Immature natural killer cell (primary cell): ENCODE measurements at regions not wholly inside any gene's neighbourhood (a gene's known extent, or its start where the extent isn't known, plus 50 kb on each side); places are given as distances from the start of the nearest gene placed in this dataset.
"Not testable (repeated sequence)": the region's sequence is repeated elsewhere in the genome, so short reads cannot be mapped to it uniquely, and the experiment has no call there.

Experiments used
- DNase-seq, 3 donors: peaks; one replicate each; pipeline ENCODE4 v3.0.0; 2022; ENCODE audit warnings: mixed read lengths in 1 of 3
- H3K27ac Mint-ChIP-seq, 6 donors: one replicate each; pipeline ENCODE4 v1.8.0; 2020; ENCODE audit warnings: mixed read lengths in 6 of 6, mild to moderate bottlenecking in 5 of 6, inconsistent platforms in 4 of 6, moderate library complexity in 3 of 6
- H3K27me3 Mint-ChIP-seq, 3 donors: one replicate each; pipeline ENCODE4 v1.8.0; 2020 to 2021; ENCODE audit warnings: low read depth in 3 of 3, mild to moderate bottlenecking in 3 of 3, mixed read lengths in 3 of 3, moderate library complexity in 3 of 3, inconsistent platforms in 1 of 3
- H3K36me3 Mint-ChIP-seq, 3 donors: one replicate each; pipeline ENCODE4 v1.8.0; 2020; ENCODE audit warnings: mixed read lengths in 3 of 3, inconsistent platforms in 2 of 3, mild to moderate bottlenecking in 2 of 3
- H3K4me1 Mint-ChIP-seq, 2 donors: one replicate each; pipeline ENCODE4 v1.8.0; 2020; ENCODE audit warnings: inconsistent platforms in 2 of 2, mild to moderate bottlenecking in 2 of 2, mixed read lengths in 2 of 2, moderate library complexity in 1 of 2
- H3K4me3 Mint-ChIP-seq, 5 donors: one replicate each; pipeline ENCODE4 v1.8.0; 2020; ENCODE audit warnings: mild to moderate bottlenecking in 5 of 5, mixed read lengths in 5 of 5, inconsistent platforms in 3 of 5, moderate library complexity in 3 of 5
- H3K9me3 Mint-ChIP-seq, 6 donors: one replicate each; pipeline ENCODE4 v1.8.0; 2020; ENCODE audit warnings: mild to moderate bottlenecking in 6 of 6, mixed read lengths in 6 of 6, inconsistent platforms in 4 of 6, moderate library complexity in 3 of 6

DNA sequence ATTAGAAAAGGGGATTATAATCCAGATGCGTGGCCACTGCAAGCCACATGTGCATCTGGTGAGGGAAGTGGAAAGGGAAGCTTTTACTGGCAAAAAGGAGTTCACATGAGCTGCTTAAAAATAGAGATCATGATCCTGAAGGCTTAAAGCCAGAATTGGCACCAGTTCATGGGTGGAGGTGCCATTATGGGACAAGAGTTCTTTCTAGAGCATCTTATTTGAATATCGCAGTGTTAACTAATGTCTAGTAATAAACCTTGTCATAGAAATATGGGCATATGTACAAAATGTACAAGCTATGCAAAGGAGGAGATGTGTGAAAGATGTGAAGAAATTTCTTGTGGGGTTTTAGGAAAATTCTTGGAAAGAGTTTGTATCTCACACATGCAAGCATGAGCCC, 178.4 kb upstream of the CBLB start:
- Mint-ChIP-seq H3K4me3 (no peak overlapping the region), H3K9me3 (peaks cover 0 to 2% (median 0%) of the 10 kb centered on the region in 6 donors), H3K36me3 (peaks cover 0 to 5% (median 0%) of the 10 kb centered on the region in 3 donors), H3K27me3 (no peaks in the 10 kb centered on the region), H3K4me1 (no peaks in the 10 kb centered on the region), H3K27ac (no peak overlapping the region)
- DNase-seq = no peak

DNA sequence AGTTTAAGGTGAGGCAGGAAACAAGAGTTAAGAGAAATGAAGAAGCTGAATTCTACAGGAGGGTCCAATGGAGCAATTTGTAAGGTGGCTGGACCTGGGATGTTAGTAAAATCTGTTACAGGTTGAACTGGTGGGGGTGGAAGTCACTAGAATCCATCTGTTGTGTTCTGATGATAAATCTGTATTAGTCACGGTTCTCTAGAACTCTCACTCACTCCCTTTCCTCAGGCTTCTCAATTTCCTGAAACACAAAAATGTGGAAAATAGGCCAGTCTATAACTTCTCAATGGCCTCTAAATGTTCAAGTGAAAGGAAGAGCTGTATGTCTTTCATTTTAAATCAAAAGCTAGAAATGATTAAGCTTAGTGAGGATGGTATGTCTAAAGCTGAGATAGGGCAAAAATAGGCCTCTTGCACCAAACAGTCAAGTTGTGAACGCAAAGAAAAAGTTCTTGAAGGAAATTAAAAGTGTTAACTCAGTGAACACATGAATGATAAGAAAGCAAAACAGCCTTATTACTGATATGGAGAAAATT, 180.2 kb upstream of the CBLB start:
- H3K36me3 Mint-ChIP-seq = peaks cover 0 to 5% (median 0%) of the 10 kb centered on the region in 3 donors
- peak overlapping the region in 1 of 6 donors; percentile 19 for H3K27ac Mint-ChIP-seq
- no peak for DNase-seq
- peaks cover 0 to 2% (median 0%) of the 10 kb centered on the region in 6 donors for H3K9me3 Mint-ChIP-seq
- H3K4me1 Mint-ChIP-seq = no peaks in the 10 kb centered on the region
- no peak overlapping the region for H3K4me3 Mint-ChIP-seq
- H3K27me3 Mint-ChIP-seq = no peaks in the 10 kb centered on the region

DNA sequence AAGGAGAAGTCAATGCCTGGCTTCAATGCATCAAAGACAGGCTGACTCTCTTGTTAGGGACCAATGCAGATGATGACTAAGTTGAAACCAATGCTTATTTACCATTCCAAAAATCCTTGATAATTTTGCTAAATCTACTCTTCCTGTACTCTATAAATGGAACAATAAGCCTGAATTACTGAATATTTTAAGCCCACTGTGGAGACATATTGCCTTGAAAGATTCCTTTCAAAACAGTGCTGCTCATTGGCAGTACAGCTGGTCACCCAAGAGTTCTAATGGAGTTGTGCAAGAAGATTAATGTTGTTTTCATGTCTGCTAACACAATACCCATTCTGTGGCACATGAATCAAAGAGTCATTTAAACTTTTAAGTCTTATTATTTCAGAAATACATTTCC, 181.0 kb upstream of the CBLB start:
- Mint-ChIP-seq H3K27me3 (no peaks in the 10 kb centered on the region), H3K36me3 (peaks cover 0 to 5% (median 0%) of the 10 kb centered on the region in 3 donors), H3K9me3 (peaks cover 0 to 2% (median 0%) of the 10 kb centered on the region in 6 donors), H3K4me1 (no peaks in the 10 kb centered on the region), H3K4me3 (no peak overlapping the region), H3K27ac (no peak overlapping the region)
- DNase-seq = no peak

DNA sequence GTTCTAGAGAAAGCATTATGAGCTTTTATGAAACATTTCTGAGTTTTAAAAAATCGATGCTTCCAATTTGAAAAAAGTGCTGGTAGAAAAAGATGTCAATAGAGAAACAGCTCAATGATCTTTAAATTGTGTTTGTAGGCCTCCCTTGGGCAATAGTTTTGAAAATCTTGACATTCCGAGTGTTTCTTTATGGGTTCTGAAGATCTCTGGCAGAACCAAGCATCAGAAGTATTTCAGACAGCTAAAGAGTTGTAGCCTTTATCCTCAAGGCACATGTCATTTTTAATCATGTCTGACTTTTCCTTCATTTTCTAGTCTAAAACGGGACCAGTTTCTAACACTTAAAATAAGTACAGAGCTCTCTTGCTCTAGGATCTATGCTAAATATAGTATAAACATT, 188.1 kb upstream of the CBLB start:
- H3K9me3 Mint-ChIP-seq = no peaks in the 10 kb centered on the region
- no peak overlapping the region for H3K4me3 Mint-ChIP-seq
- no peaks in the 10 kb centered on the region for H3K36me3 Mint-ChIP-seq
- no peak overlapping the region for H3K27ac Mint-ChIP-seq
- H3K4me1 Mint-ChIP-seq = no peaks in the 10 kb centered on the region
- DNase-seq = no peak
- H3K27me3 Mint-ChIP-seq = peaks cover 0 to 1% (median 0%) of the 10 kb centered on the region in 3 donors

DNA sequence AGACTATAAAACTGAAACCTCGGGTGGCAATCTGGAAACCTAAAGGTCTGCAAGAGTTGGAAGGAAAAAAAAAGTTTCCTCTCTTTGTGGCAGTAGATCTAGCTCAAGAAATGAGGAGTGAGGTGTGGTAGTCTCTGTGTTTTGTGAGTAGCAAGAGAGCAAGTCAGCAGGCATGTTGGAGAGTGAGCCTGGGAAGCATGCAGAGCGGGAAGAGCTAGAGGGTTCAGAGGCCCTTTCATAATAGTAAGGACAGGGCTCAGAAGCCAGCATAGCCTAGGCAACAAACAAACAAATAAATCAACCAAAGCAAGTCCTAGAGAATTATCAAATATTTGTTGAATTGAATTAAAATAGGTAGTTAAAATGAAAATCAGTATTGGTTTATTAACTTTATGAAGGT, 189.7 kb upstream of the CBLB start:
- no peak overlapping the region for H3K4me3 Mint-ChIP-seq
- H3K27me3 Mint-ChIP-seq = peaks cover 0 to 1% (median 0%) of the 10 kb centered on the region in 3 donors
- no peaks in the 10 kb centered on the region for H3K4me1 Mint-ChIP-seq
- H3K27ac Mint-ChIP-seq = no peak overlapping the region
- H3K36me3 Mint-ChIP-seq = no peaks in the 10 kb centered on the region
- DNase-seq = no peak
- H3K9me3 Mint-ChIP-seq = no peaks in the 10 kb centered on the region

DNA sequence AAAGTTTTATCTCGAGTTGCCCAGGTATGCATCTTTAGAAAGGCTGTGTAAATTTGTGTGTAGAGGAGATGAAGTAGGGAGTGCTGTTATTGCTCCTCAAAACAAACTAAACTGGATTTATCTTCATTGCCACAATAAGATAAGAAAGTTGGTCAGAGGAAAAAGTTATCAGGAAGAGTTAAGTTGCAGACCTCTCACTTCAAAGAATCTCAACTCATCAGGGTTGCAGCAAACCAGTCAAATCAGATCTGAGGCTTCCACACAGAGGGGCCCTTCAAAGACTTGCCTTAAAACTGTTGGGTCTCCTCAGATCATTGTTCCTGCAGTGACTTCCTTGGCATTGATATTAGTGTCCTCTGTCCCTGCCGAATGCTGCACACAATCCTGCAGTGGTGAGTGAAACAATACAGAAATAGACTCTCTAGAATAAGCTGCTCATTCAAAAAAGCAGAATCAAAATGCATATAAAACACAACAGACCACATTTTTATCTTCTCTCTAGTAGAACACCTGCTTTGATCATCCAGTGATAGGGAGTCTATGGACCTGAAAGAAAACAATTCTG, 191.2 kb upstream of the CBLB start:
- Mint-ChIP-seq H3K9me3 (peaks cover 0 to 3% (median 0%) of the 10 kb centered on the region in 6 donors), H3K4me1 (no peaks in the 10 kb centered on the region), H3K4me3 (no peak overlapping the region), H3K27ac (no peak overlapping the region), H3K27me3 (peaks cover 0 to 1% (median 0%) of the 10 kb centered on the region in 3 donors), H3K36me3 (peaks cover 0 to 3% (median 0%) of the 10 kb centered on the region in 3 donors)
- no peak for DNase-seq

DNA sequence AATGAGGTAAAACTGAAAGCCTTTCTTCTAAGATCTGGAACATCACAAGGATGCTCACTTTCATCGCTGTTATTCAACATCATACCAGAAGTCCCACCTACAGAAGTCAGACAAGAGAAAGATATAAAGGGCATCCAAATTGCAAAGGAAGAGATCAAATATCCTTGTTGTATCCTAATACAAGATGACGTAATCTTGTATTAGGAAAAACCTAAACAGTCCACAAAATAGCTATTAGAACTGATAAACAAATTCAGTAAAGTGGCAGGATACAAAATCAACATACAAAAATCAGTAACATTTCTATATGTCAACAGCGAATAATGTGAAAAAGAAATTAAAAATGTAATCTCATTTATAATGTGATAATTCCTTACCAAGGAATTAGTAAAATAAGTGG, 195.1 kb upstream of the CBLB start:
- Mint-ChIP-seq H3K4me3 (no peak overlapping the region), H3K36me3 (peaks cover 0 to 3% (median 0%) of the 10 kb centered on the region in 3 donors), H3K27ac (no peak overlapping the region), H3K4me1 (peaks cover 15 to 17% of the 10 kb centered on the region in 2 donors), H3K27me3 (no peaks in the 10 kb centered on the region), H3K9me3 (peaks cover 0 to 3% (median 0%) of the 10 kb centered on the region in 6 donors)
- DNase-seq = no peak

DNA sequence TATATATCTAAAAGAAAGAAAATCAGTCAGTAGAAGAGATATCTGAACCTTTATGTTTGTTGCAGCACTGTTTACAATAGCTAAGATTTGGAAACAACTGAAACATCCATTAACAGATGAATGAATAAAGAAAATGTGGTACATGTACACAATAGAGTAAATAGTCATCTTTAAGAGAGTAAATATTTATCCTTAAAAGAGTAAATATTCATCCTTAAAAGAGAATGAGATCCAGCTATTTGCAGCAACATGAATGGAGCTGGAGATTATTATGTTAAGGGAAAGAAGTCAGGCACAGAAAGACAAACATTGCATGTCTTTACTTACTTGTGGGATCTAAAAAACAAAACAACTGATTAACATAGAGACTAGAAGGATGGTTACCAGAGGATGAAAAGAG, 197.0 kb upstream of the CBLB start:
- peaks cover 0 to 3% (median 0%) of the 10 kb centered on the region in 6 donors for H3K9me3 Mint-ChIP-seq
- peaks cover 21 to 28% of the 10 kb centered on the region in 2 donors for H3K4me1 Mint-ChIP-seq
- H3K36me3 Mint-ChIP-seq = peaks cover 0 to 3% (median 0%) of the 10 kb centered on the region in 3 donors
- no peaks in the 10 kb centered on the region for H3K27me3 Mint-ChIP-seq
- H3K27ac Mint-ChIP-seq = no peak overlapping the region
- no peak overlapping the region for H3K4me3 Mint-ChIP-seq
- no peak for DNase-seq

DNA sequence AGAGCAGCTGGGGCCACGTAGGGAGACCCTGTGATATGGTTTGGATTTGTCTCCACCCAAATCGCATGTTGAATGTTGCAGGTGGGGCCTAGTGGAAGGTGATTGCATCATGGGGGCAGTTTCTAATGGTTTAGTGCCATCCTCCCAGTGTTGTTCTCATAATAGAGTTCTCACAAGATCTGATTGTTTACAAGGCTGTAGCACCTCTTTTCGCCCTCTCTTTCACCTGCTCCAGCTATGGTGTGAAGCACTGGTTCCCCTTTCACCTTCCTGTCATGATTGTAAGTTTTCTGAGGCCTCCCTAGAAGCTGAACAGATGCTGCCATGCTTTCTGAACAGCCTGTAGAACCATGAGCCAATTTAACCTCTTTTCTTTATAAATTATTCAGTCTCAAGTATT, 198.9 kb upstream of the CBLB start:
- H3K27ac Mint-ChIP-seq = peak overlapping the region in 5 of 6 donors; percentile 23 to 85 (median 62)

DNA sequence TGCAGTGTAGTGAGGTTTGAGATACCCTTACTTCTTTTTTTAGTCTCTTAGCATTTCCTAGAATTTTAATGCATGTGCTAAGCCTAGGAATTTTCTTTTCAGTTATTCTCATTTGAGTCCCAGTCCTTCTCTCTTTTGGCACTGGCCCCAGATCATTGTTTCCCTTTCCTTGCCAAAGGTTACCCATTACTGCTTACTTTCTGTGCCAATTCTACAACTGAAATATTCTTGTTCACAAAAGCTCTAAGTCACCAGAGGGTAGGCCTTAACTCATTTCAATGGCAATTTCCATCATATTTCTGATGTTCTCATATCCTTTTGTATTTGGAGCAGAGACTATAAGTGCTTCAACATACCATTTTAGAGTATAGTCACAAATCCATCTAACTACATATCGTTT, 199.6 kb upstream of the CBLB start:
- peaks cover 21 to 28% of the 10 kb centered on the region in 2 donors for H3K4me1 Mint-ChIP-seq
- H3K9me3 Mint-ChIP-seq = peaks cover 0 to 3% (median 0%) of the 10 kb centered on the region in 6 donors
- H3K27ac Mint-ChIP-seq = peak overlapping the region; percentile 83 to 90 (median 88)

More for the DNA sequence above, 198.9 kb upstream of the CBLB start:
- peaks cover 0 to 1% (median 0%) of the 10 kb centered on the region in 3 donors for H3K27me3 Mint-ChIP-seq
- no peak overlapping the region for H3K4me3 Mint-ChIP-seq
- no peak for DNase-seq
- peaks cover 0 to 3% (median 0%) of the 10 kb centered on the region in 6 donors for H3K9me3 Mint-ChIP-seq
- H3K4me1 Mint-ChIP-seq = peaks cover 21 to 28% of the 10 kb centered on the region in 2 donors
- H3K36me3 Mint-ChIP-seq = peaks cover 0 to 5% (median 3%) of the 10 kb centered on the region in 3 donors

DNA sequence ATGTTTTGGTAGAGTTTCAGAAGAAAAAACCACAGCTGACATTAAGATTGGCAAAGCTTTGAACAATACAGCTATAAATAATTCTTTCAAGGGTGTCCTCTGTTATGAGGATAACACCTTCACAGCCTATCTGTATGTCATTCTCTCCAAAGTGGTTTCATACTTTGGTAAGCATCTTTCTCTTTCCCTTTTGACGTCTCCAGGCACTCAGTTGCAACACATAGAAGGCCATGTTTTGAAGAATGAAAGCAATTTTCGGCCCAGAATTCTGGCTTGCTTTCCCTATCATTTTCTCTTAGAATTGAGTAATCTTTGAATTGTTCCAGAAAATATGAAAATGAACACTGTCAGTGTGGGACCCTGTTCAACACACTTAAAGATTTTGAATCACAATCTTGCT, 200.0 kb upstream of the CBLB start:
- H3K9me3 Mint-ChIP-seq = peaks cover 0 to under 1% (median 0%) of the 10 kb centered on the region in 6 donors
- peak overlapping the region; percentile 83 to 90 (median 88) for H3K27ac Mint-ChIP-seq
- peaks cover 21 to 28% of the 10 kb centered on the region in 2 donors for H3K4me1 Mint-ChIP-seq
- H3K4me3 Mint-ChIP-seq = peak overlapping the region; percentile 26 to 62 (median 54)
- peaks cover 0 to 1% (median 0%) of the 10 kb centered on the region in 3 donors for H3K27me3 Mint-ChIP-seq
- peaks cover 0 to 5% (median 1%) of the 10 kb centered on the region in 3 donors for H3K36me3 Mint-ChIP-seq
- peak; percentile 67 to 77 (median 73) for DNase-seq

More for the DNA sequence above, 199.6 kb upstream of the CBLB start:
- H3K36me3 Mint-ChIP-seq = peaks cover 0 to 5% (median 3%) of the 10 kb centered on the region in 3 donors
- DNase-seq = no peak
- peak overlapping the region; percentile 26 to 62 (median 54) for H3K4me3 Mint-ChIP-seq
- H3K27me3 Mint-ChIP-seq = peaks cover 0 to 1% (median 0%) of the 10 kb centered on the region in 3 donors

DNA sequence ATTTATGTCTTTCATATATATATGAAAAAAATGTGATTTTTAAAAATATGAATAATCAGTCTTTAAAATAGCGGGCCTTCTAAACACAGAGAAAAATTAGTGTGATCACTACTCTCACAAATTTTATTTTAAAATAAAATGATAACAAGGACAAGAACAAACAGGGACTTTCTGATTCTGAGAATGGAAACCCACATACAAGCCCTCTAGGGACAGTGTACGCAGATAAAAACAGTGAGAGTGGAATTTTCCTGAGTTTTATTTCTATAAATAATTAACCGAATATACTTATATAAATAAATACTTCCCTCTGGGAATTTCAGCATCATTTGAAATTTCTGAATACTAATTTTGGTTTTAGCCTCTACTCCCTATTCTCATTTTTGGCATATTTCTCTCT, 201.4 kb upstream of the CBLB start:
- H3K4me3 Mint-ChIP-seq = no peak overlapping the region
- peaks cover 0 to 1% (median 0%) of the 10 kb centered on the region in 3 donors for H3K27me3 Mint-ChIP-seq
- H3K4me1 Mint-ChIP-seq = peaks cover 21 to 28% of the 10 kb centered on the region in 2 donors
- no peak for DNase-seq
- H3K9me3 Mint-ChIP-seq = no peaks in the 10 kb centered on the region
- H3K36me3 Mint-ChIP-seq = peaks cover 0 to 5% (median 0%) of the 10 kb centered on the region in 3 donors
- peak overlapping the region in 4 of 6 donors; percentile 28 to 89 (median 73) for H3K27ac Mint-ChIP-seq

DNA sequence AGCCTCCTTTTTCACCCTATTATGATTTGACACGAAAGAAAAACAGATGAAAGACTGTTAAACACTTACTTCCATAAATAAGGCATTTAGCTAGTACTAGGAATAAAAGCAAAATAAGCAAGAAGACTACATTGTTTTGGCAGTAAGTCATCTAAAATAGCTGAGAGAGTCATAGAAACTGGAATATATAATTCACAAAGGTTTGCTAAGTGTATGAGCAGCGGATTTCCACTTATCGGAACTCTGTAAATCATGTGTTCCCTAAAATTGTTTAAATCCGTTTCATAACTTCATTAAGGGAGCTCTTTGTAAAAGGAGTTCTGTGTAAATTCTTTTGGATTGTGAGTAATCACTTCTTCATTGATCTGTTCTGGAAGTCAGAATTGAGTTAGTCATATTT, 202.5 kb upstream of the CBLB start:
- Mint-ChIP-seq H3K4me1 (peaks cover 21 to 28% of the 10 kb centered on the region in 2 donors), H3K9me3 (peaks cover 0 to 2% (median 0%) of the 10 kb centered on the region in 6 donors), H3K27ac (peak overlapping the region in 2 of 6 donors; percentile 13 to 25), H3K27me3 (peaks cover 0 to 1% (median 0%) of the 10 kb centered on the region in 3 donors), H3K4me3 (no peak overlapping the region), H3K36me3 (peaks cover 0 to 8% (median 0%) of the 10 kb centered on the region in 3 donors)
- DNase-seq = no peak

DNA sequence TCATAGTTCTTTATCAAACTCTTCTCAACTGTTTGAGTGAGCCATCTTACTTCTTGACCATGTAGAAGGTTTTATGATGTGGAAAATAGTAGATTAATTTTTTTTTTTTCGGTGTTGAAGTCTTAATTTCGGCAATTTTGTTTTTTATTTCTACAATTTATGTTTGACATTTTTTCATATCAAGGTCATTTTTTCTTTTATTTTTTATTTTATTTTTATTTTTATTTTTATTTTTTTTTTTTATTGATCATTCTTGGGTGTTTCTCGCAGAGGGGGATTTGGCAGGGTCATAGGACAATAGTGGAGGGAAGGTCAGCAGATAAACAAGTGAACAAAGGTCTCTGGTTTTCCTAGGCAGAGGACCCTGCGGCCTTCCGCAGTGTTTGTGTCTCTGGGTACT, 203.8 kb upstream of the CBLB start:
- not testable (repeated sequence) for H3K27me3 Mint-ChIP-seq, DNase-seq, H3K4me3 Mint-ChIP-seq, H3K36me3 Mint-ChIP-seq, H3K9me3 Mint-ChIP-seq, H3K27ac Mint-ChIP-seq
- H3K4me1 Mint-ChIP-seq = peaks cover 19 to 24% of the 10 kb centered on the region in 2 donors
